Naive thymus-derived CD4-positive, alpha-beta T cell (primary cell): ENCODE measurements at regions not wholly inside any gene's neighbourhood (a gene's known extent, or its start where the extent isn't known, plus 50 kb on each side); places are given as distances from the start of the nearest gene placed in this dataset.

Source experiments
- ATAC-seq: fragments of 150-1000 bp; cut with Tn5 transposase; 2 replicates; pipeline ENCODE4 v1.10.0; 2021; ENCODE audit warnings: mild to moderate bottlenecking, moderate library complexity
- CTCF ChIA-PET: fragments of 350-600 bp; sonication (Branson Sonifier 250); formaldehyde crosslinking; loops from one replicate; lab custom pipeline; 2021; ENCODE audit warnings: antibody characterized with exemption; lab: Charles Lee
- POLR2A ChIA-PET: fragments of 350-600 bp; sonication (Branson Sonifier 250); formaldehyde crosslinking; loops from one replicate; lab custom pipeline; 2021; ENCODE audit warnings: antibody characterized with exemption, inconsistent platforms; lab: Charles Lee
- DNase-seq, 9 donors: peaks; one replicate each; pipeline versions ENCODE4 v3.0.0 to v3.0.0-alpha.2; 2020 to 2022; ENCODE audit warnings: mixed read lengths in 1 of 9
- H3K27ac ChIP-seq: one replicate; pipeline ENCODE4 v1.7.0; 2013; ENCODE audit warnings: mild to moderate bottlenecking, low read depth, low read length, moderate library complexity
- H3K27me3 ChIP-seq, 2 donors: one replicate each; pipeline ENCODE4 v1.7.0; 2013; ENCODE audit warnings: low read length in 2 of 2, mild to moderate bottlenecking in 2 of 2, moderate library complexity in 2 of 2; ENCODE audit not compliant: control insufficient read depth in 2 of 2, insufficient read depth in 2 of 2
- H3K36me3 ChIP-seq, 3 experiments: 1 replicate in 2 of 3; 2 replicates in 1 of 3; pipeline ENCODE4 v1.7.0; 2013; ENCODE audit warnings: low read length in 3 of 3, mild to moderate bottlenecking in 3 of 3, moderate library complexity in 1 of 3; ENCODE audit not compliant: insufficient read depth in 3 of 3, control insufficient read depth in 2 of 3
- H3K4me1 ChIP-seq, 2 donors: one replicate each; pipeline ENCODE4 v1.7.0; 2013; ENCODE audit warnings: low read length in 2 of 2, mild to moderate bottlenecking in 2 of 2, moderate library complexity in 1 of 2; ENCODE audit not compliant: control insufficient read depth in 2 of 2, insufficient read depth in 2 of 2
- H3K4me3 ChIP-seq: 2 replicates; pipeline ENCODE4 v1.7.0; 2013; ENCODE audit warnings: mild to moderate bottlenecking, low read length
- H3K9me3 ChIP-seq, 3 experiments: 1 replicate in 2 of 3; 2 replicates in 1 of 3; pipeline ENCODE4 v1.7.0; 2013; ENCODE audit warnings: low read length in 3 of 3; ENCODE audit not compliant: control insufficient read depth in 2 of 3
- H3K27ac Mint-ChIP-seq, 9 donors: one replicate each; pipeline ENCODE4 v1.8.0; 2020 to 2022; ENCODE audit warnings: mixed read lengths in 9 of 9, mild to moderate bottlenecking in 8 of 9, moderate library complexity in 5 of 9, inconsistent platforms in 2 of 9
- H3K27me3 Mint-ChIP-seq, 5 donors: one replicate each; pipeline ENCODE4 v1.8.0; 2021 to 2022; ENCODE audit warnings: mixed read lengths in 5 of 5, mild to moderate bottlenecking in 1 of 5
- H3K36me3 Mint-ChIP-seq, 5 donors: one replicate each; pipeline ENCODE4 v1.8.0; 2020 to 2022; ENCODE audit warnings: mixed read lengths in 5 of 5, mild to moderate bottlenecking in 3 of 5, inconsistent platforms in 1 of 5
- H3K4me1 Mint-ChIP-seq, 7 donors: one replicate each; pipeline ENCODE4 v1.8.0; 2020 to 2022; ENCODE audit warnings: mixed read lengths in 7 of 7, mild to moderate bottlenecking in 3 of 7, inconsistent platforms in 1 of 7
- H3K4me3 Mint-ChIP-seq, 10 donors: one replicate each; pipeline ENCODE4 v1.8.0; 2020 to 2022; ENCODE audit warnings: mild to moderate bottlenecking in 10 of 10, mixed read lengths in 10 of 10, moderate library complexity in 6 of 10, inconsistent platforms in 2 of 10
- H3K9me3 Mint-ChIP-seq, 11 donors: one replicate each; pipeline ENCODE4 v1.8.0; 2020 to 2022; ENCODE audit warnings: mixed read lengths in 11 of 11, mild to moderate bottlenecking in 4 of 11, inconsistent platforms in 1 of 11, moderate library complexity in 1 of 11
- intact Hi-C, 2 donors: fragments of 100-400 bp; cut with micrococcal nuclease; formaldehyde crosslinking; loops; one replicate each; pipeline ENCODE4 v1.15.1; 2023

GRCh38 chr9:89791754-89792153 is 186.9 kb downstream of the GADD45G start:
- Mint-ChIP-seq H3K36me3 (peaks cover 0 to 4% (median 0%) of the 10 kb centered on the region in 5 donors), H3K4me1 (peaks cover 0 to 8% (median 0%) of the 10 kb centered on the region in 7 donors), H3K9me3 (peaks cover 0 to 10% (median 3%) of the 10 kb centered on the region in 11 donors), H3K27me3 (peaks cover 0 to 11% (median 0%) of the 10 kb centered on the region in 5 donors), H3K4me3 (no peak overlapping the region), H3K27ac (no peak overlapping the region)
- Histone ChIP-seq H3K36me3 (no peaks in the 10 kb centered on the region), H3K4me1 (no peaks in the 10 kb centered on the region), H3K4me3 (no peak overlapping the region), H3K9me3 (no peaks in the 10 kb centered on the region), H3K27ac (no peak overlapping the region), H3K27me3 (no peaks in the 10 kb centered on the region)
- ATAC-seq (no peak), DNase-seq (no peak)
- CTCF ChIA-PET = no interaction called here
- POLR2A ChIA-PET = no interaction called here
- intact Hi-C loops = loop anchor here in 1 of 2 donors (5.0 kb wide), 1 partner anchor 49 kb away; no protein-coding TSS in a partner anchor

DNA sequence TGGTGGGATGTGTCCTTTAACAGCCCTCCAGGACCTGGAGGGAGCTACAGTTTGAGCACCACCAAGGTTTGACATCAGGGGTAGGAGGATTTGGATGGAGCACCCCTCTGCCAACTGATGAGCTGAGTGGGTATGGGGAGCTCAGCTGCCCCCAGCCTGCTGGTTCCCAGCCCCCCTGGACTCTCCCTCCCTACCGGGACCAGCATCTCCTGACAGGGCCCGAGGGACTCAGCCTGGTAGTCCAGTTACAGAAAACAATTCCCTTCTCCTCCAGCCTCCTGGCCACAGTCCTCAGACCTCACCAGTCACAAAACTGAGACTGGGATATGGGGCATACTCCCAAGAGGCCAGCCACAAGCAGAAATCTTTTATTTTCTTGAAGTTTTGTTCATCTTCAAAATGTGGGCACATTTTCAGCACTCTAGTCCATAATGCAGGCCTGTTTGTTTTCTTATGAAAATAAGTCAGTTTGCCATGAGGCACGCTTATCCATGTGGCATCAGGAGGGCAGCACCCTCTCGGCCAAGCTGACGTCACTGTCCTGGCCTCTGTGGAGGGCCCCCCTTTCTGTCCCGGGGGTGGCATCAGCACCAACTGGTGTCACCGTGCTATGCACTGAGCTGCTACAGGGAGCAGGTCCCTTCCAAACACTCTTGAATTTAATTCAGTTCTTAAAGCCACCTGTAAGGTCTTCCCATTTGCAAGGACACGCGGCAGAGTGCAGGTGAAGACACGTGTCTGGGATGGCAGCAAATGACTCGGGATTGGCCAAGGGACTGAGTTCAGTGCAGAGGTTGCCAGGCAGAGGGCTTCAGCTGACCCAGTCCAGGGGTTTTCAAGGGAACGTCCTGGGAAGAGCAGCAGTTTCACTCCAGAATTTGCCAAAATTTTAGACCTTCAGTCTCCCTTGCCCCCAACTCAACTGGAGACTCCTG is 187.6 kb downstream of the GADD45G start:
- peaks cover 0 to 5% (median 0%) of the 10 kb centered on the region in 11 donors for H3K9me3 Mint-ChIP-seq
- H3K27ac Mint-ChIP-seq = peak overlapping the region in 1 of 9 donors; percentile 30
- peaks cover 0 to 8% (median 0%) of the 10 kb centered on the region in 7 donors for H3K4me1 Mint-ChIP-seq
- H3K27me3 ChIP-seq = no peaks in the 10 kb centered on the region
- peaks cover 0 to 2% (median 0%) of the 10 kb centered on the region in 5 donors for H3K36me3 Mint-ChIP-seq
- CTCF ChIA-PET = no interaction called here
- H3K9me3 ChIP-seq = no peaks in the 10 kb centered on the region
- intact Hi-C loops = loop anchor here in 1 of 2 donors (5.0 kb wide), 1 partner anchor 50 kb away; no protein-coding TSS in a partner anchor
- POLR2A ChIA-PET = no interaction called here
- no peaks in the 10 kb centered on the region for H3K4me1 ChIP-seq
- no peak overlapping the region for H3K27ac ChIP-seq
- DNase-seq (no peak), ATAC-seq (no peak)
- no peaks in the 10 kb centered on the region for H3K36me3 ChIP-seq
- H3K27me3 Mint-ChIP-seq = peaks cover 0 to 4% (median 0%) of the 10 kb centered on the region in 5 donors
- no peak overlapping the region for H3K4me3 Mint-ChIP-seq
- no peak overlapping the region for H3K4me3 ChIP-seq

DNA sequence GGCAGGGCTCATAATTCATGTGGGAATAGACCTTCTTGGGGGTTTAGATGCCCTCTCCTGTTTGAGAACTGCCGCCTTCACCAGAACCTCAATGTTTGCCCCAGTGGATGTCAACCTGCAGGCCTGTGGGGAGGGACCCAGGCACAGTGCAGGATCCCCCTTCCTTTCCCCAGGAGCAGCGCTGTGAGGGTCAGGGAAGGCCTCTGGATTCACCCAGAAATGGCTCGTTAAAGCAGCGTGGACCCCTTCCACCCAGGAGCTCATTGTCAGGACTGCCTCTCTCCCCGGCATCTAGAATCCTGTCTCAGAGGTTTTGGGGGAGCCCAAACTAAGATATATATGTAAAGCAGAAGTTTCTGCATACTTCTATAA is 188.3 kb downstream of the GADD45G start:
- DNase-seq (no peak), ATAC-seq (no peak)
- intact Hi-C loops = loop anchor here in 1 of 2 donors (5.0 kb wide), 1 partner anchor 51 kb away; no protein-coding TSS in a partner anchor
- Histone ChIP-seq H3K4me3 (no peak overlapping the region), H3K9me3 (no peaks in the 10 kb centered on the region), H3K4me1 (no peaks in the 10 kb centered on the region), H3K36me3 (no peaks in the 10 kb centered on the region), H3K27ac (no peak overlapping the region), H3K27me3 (no peaks in the 10 kb centered on the region)
- ChIA-PET CTCF (no interaction called here), POLR2A (no interaction called here)
- Mint-ChIP-seq H3K27ac (no peak overlapping the region), H3K4me3 (no peak overlapping the region), H3K9me3 (peaks cover 0 to 2% (median 0%) of the 10 kb centered on the region in 11 donors), H3K36me3 (no peaks in the 10 kb centered on the region), H3K4me1 (peaks cover 0 to 12% (median 0%) of the 10 kb centered on the region in 7 donors), H3K27me3 (peaks cover 0 to under 1% (median 0%) of the 10 kb centered on the region in 5 donors)

- intact Hi-C loops = loop anchor here in 1 of 2 donors (5.0 kb wide), 1 partner anchor 51 kb away; no protein-coding TSS in a partner anchor
- no peaks in the 10 kb centered on the region for H3K27me3 ChIP-seq
- peaks cover 0 to 12% (median 0%) of the 10 kb centered on the region in 7 donors for H3K4me1 Mint-ChIP-seq
- H3K27me3 Mint-ChIP-seq = no peaks in the 10 kb centered on the region
- no peaks in the 10 kb centered on the region for H3K9me3 ChIP-seq
- no peaks in the 10 kb centered on the region for H3K4me1 ChIP-seq
- no peak overlapping the region for H3K27ac ChIP-seq
- no peak overlapping the region for H3K4me3 Mint-ChIP-seq
- no peaks in the 10 kb centered on the region for H3K36me3 Mint-ChIP-seq
- no peak overlapping the region for H3K4me3 ChIP-seq
- DNase-seq (no peak), ATAC-seq (no peak)
- H3K36me3 ChIP-seq = no peaks in the 10 kb centered on the region
- H3K27ac Mint-ChIP-seq = no peak overlapping the region
- ChIA-PET POLR2A (interaction anchor here (0.6 kb wide), 1 partner anchor 91 kb away, joined by 5 read pairs; no protein-coding TSS in a partner anchor), CTCF (no interaction called here)
- H3K9me3 Mint-ChIP-seq = peaks cover 0 to 2% (median 0%) of the 10 kb centered on the region in 11 donors
Observed at GRCh38 chr9:89793551-89793950, 188.7 kb downstream of the GADD45G start.

DNA sequence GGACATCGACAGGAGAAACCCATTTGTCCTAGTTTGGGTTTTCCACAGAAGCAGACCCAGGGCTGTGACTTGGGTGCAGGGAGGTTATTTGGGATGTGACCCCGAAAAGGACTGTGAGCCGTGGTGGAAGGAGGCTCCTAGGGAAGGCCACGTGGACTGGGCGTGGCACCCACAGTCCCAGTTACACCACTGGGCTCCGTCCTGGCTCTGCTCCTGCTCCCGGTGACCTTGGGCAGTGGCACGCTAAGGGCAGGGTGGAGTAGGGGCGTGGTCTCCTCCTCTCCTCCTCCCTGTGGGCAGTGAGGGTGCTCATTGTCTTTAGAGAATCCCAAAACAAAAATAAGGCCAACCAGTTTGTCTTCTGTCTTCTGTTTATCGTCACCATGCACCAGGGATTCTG is 190.1 kb downstream of the GADD45G start:
- H3K36me3 ChIP-seq = no peaks in the 10 kb centered on the region
- ATAC-seq = no peak
- H3K27me3 ChIP-seq = no peaks in the 10 kb centered on the region
- no peak overlapping the region for H3K4me3 Mint-ChIP-seq
- intact Hi-C loops = loop anchor here in 1 of 2 donors (5.0 kb wide), 1 partner anchor 53 kb away; no protein-coding TSS in a partner anchor
- H3K27ac Mint-ChIP-seq = no peak overlapping the region
- no peak overlapping the region for H3K27ac ChIP-seq
- peaks cover 0 to 2% (median 0%) of the 10 kb centered on the region in 11 donors for H3K9me3 Mint-ChIP-seq
- no peaks in the 10 kb centered on the region for H3K27me3 Mint-ChIP-seq
- CTCF ChIA-PET = no interaction called here
- no peaks in the 10 kb centered on the region for H3K9me3 ChIP-seq
- H3K4me1 Mint-ChIP-seq = peaks cover 0 to 12% (median 0%) of the 10 kb centered on the region in 7 donors
- H3K4me3 ChIP-seq = no peak overlapping the region
- H3K36me3 Mint-ChIP-seq = no peaks in the 10 kb centered on the region
- POLR2A ChIA-PET = no interaction called here
- no peaks in the 10 kb centered on the region for H3K4me1 ChIP-seq
- DNase-seq = no peak

- Mint-ChIP-seq H3K4me3 (no peak overlapping the region), H3K27me3 (no peaks in the 10 kb centered on the region), H3K4me1 (peaks cover 0 to 10% (median 0%) of the 10 kb centered on the region in 7 donors), H3K9me3 (peaks cover 0 to 2% (median 0%) of the 10 kb centered on the region in 11 donors), H3K36me3 (no peaks in the 10 kb centered on the region), H3K27ac (no peak overlapping the region)
- intact Hi-C loops = no loop called here
- DNase-seq = no peak
- Histone ChIP-seq H3K9me3 (no peaks in the 10 kb centered on the region), H3K4me3 (no peak overlapping the region), H3K4me1 (no peaks in the 10 kb centered on the region), H3K27ac (no peak overlapping the region), H3K27me3 (no peaks in the 10 kb centered on the region), H3K36me3 (no peaks in the 10 kb centered on the region)
- ChIA-PET POLR2A (no interaction called here), CTCF (no interaction called here)
- no peak for ATAC-seq
Observed at GRCh38 chr9:89795538-89796195, 190.9 kb downstream of the GADD45G start.
